M059J (cell line): ENCODE measurements at regions not wholly inside any gene's neighbourhood (a gene's known extent, or its start where the extent isn't known, plus 50 kb on each side); places are given as distances from the start of the nearest gene placed in this dataset.

Experiments used
- DNase-seq: peaks from one replicate; pipeline ENCODE4 v3.0.0-alpha.2; 2012; ENCODE audit warnings: low read depth

DNA sequence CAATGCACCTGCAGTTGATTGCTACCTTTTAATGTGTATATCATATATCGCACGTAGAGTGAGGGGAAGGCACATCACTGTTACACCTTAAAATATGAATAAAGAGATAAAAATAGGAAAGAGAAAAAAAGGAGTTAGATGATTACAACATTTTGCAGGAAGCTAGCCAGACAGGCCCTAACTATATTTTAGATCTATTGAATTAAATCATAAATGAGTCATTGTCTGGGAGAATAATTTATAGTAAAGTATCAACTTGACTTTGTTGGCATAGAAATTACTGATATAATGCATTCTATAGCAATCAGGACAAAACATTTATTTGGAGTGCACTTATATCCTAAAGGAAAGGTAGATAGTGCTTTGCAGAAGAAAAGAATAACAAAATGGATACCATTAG is 384.9 kb upstream of the NXPH2 start:
- DNase-seq = no peak

DNA sequence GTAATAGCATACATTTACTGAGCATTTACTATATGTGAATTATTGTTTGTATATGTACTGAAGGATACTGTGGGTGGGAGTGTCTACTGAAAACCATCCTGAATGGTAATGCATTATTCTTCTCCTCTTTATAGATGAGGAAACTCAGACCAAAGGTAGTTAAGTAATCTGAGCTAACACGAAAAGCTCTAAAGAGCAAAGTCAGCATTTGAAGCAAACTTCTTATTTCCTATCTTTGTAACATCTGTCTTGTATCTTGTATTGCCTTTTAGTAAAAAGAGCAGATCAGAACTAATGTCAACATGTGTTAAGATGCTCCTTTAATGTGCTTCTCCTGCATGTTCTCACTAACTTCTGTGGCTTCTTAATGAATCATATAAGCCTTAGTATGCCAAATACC is 382.8 kb upstream of the NXPH2 start:
- DNase-seq = no peak

DNA sequence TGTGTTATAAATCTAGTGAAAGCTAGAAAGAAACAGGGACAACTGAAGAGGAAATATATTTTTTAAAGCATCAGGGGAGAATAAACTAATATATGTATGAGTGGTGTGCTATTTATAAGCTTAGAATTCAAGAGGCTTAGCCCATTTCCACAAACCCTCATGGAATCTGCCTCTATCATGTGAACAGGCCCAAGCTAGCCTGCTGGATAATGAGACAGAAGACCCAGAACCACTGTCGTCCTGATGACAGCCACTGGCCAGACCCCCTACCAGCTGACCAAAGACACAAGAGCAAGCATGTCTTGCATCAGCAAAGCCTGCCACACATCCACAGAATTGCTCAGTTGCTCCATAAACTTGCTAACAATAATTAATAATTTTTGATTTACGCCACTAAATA is 382.3 kb upstream of the NXPH2 start:
- no peak for DNase-seq

DNA sequence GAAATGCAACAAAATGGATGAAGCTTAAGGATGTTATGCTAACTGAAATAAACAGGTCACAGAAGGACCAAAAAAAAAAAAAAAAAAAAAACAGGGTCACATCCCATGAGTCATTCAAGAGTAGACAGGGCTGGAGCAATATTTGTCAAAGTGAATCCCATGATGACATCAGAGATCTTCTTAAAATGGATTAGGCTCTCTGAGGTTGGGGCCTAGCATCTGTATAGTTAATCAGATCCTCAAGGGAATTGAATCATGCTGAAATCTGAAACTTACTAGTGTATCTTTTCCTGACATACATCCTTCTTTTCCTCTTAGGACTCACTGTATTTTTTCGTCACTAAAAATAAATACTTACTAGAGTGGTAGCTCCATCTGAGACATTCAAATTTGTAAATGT is 380.6 kb upstream of the NXPH2 start:
- no peak for DNase-seq

DNA sequence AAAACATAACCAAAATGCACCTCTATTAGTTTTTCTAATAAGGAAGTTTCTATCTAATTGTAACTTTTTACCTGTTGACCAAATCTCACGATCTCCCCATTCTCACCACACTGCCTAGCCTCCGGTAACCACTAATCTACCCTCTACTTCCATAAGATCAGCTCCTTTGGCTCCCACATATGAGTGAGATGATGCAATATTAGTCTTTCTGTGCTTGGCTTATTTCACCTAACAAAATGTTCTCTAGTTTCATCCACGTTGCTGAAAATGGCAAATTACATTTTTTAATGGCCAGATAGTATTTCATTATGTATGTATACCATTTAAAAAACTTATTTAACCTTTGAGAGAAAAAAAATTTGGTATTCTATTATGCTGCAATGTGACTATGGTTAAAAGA is 379.0 kb upstream of the NXPH2 start:
- no peak for DNase-seq

DNA sequence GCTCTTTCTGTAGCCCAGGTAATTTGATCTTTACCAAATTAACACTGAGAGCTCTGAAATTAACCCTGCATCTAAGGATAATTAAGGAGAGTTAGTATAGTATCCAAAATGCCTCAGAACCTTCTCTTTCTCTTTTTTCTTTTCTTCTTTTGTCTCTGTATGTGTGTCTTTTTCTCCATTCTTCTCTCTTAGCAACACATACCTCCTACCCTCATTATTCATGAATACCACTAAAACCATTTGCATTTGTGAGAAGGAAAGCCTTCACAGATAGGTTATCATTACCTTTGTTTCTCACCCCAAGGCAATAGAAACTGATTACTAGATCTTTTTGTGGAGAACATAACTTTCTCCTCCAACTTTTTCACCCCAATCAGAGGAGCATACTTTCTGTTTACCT is 376.5 kb upstream of the NXPH2 start:
- DNase-seq = no peak

DNA sequence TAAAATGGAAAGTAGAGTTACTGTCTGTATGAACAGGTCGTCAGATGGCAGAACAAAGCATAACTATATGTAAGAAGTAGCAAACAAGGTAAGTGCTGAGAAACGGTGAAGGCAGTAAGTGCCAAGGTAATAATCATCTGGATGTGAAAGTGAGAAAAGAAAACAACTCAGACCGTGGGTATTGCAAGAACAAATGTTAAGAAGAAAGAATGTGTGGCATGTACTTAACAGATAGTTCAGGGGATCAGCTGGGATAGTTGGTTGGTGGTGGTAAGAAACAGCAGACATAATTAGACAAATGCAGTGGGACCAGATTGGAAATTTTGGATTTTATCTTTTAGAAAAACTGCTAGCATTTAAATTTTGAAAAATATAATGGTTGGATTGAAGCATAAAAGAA is 375.8 kb upstream of the NXPH2 start:
- DNase-seq = no peak

DNA sequence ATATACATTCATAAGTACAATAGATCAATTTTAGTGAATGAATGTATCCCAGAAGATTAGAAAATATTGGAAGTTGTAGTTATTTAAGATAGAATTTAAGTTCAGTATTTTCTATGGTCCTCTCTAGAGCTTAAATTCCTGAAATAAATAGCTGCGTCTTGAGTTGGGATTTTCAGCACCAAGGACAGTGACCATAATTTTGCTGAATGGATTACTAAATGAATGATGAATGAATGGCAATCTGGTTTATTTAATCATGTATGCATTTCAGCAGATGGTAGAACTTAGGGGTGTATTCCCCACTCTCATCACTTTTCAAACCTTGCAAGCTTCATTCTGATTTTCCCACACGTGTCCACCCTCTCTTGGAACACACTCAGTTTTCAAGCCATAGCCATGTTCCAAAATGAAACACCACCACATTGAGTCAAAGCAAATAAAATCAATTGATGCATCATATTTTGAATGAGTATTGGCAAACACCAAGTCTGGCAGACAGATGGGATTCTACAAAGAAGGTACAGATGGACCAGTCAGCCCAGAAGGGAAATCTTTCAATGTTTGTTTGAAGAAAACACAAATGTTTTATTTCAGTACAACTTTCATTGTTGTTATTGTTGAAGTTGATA is 362.2 kb upstream of the NXPH2 start:
- no peak for DNase-seq

DNA sequence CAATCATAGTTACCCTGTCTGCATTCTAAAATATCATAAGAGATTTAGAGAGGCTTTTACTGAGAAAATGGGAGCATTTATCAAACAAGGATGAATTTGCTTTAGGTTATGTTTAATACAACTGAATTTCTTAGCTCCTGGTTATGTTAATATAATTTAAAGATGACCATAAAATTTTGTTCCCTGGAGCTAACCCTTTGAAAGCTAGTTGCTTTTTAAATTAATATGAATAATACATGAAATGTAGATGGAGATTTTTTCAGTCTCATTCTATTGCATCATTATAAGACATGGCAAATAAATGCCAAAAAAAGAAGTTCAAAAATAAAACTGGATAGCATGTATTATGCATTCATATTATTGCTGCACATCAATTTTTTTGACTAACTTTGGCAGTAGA is 344.1 kb upstream of the NXPH2 start:
- no peak for DNase-seq

DNA sequence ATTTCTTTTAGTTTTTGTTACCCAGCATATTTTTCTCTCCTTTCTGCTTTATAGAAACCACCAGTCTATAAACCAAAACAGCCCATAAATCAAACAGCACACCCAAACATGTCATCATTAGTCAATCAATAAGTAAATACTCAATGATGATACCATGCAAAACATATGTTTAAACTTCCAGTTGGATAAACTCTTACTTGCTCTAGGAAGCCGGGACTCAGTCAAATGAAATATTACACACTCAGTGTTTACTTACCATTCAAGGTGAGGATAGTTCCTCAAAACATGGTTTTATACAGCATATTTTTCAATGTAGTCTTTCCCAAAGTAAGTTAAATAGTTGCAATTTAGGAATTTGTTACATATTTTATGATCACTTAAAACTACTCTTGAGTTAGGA is 343.6 kb upstream of the NXPH2 start:
- no peak for DNase-seq

DNA sequence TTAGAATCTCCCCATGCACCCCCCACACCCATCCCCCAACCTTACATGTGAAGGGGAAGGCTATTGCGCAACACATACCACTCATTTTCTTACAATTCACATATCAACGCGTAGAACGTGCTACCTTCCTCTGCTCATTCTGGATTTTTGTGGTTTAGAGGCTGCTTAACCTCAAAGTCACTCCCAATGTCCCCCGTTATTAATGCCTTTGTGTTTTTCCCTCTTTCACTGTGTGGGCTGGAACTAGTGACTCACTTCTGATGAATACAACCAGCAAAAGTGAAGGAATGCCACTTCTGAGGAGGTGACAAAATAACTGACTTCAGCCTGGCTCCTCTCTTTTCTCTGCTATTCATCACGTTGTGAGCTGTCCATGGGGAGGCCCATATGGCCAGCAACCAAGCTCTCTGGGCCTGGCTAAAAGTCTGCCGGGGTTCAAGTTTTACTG is 342.5 kb upstream of the NXPH2 start:
- peak; percentile 76 for DNase-seq

DNA sequence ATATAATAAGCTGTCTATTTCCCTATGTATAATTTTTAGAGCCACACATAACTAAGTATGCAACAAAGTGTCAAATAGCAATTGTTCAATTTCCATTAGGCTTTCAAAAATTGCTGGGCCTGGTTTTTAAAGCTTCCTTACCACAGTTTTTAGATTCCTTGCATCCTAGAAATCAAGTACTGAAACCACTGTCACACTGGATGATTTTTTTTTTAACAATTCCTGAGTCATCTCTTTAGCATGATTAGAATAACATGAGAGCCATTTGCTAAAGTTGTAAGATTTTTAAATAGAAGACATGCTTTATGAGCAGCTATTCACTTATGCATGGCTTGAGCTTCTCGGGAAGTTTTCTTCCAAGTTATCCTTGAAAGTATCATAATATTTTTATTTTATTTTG is 319.5 kb upstream of the NXPH2 start:
- no peak for DNase-seq

DNA sequence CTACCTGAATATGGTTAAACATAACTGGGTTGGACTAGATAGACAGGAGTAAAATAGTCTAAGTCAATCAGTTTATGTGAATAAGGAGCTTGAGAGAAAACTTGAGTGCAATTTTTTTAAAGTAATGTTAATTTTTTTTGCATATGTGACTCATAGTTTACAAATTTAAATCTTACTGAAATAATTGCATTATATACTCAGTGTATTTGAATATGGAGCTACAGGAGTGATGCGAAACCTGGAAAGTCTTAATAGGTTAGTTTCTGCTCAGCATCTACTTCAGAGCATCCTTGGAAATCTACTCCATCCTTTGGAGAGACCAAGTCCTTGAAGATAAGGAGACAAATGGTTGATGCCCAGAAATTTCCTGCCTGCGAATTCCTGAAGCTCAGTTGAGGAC is 318.8 kb upstream of the NXPH2 start:
- no peak for DNase-seq

DNA sequence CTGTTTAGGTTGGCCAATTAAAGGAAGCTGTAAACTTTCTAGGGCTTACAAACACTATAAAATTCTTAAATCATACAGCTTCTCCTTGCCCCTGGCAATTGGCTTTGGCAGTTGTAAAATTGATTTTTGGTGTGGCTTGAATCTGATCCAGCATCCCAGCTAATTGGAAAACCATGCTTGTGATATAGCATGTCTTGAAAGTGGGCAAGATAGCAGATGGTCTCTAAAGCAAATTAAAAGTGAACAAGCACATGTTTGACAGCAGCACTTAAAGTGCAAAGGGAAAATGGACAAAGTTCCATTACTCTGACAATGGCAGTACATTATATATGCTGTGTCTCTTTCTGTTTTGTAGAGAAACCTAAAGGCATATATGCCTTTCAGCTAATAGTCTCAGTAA is 302.9 kb upstream of the NXPH2 start:
- no peak for DNase-seq

DNA sequence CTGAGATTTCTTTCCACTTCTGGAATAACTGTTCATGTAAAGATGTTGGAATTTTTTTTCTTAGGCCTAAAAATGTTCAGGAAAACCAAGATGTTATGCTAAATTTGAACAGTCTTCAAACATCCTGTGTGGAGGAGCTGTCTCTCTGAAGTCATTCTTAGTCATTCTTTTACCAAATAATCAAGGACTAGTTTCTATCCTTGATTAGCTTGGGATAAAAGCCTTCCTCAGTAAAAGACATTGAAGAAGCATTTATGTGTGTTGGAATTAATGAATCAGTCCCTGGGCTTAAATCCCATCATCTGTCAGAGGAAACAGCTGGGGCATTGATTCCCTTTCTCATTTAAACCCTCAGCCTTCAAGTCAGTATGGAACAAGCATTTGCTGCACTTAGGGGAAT is 300.1 kb upstream of the NXPH2 start:
- DNase-seq = peak; percentile 1

DNA sequence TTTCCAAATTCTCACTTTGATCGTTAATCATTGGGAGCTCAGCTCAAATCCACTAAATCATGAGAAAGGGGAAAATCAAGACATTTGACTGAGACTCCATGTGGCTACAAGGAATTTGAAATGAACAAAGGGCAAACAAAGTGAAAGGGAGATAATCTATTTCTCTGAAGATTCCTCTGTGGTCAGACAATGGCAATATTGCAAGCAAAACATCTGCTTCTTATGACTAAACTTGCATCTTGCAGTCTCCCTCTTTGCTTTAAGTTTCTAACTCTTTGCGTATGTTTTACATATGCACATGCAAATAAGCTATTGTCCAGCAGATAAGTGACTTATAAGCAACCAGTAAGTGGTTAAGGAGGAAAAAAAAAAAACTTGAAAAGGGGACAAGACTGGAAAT is 299.1 kb upstream of the NXPH2 start:
- DNase-seq = no peak

DNA sequence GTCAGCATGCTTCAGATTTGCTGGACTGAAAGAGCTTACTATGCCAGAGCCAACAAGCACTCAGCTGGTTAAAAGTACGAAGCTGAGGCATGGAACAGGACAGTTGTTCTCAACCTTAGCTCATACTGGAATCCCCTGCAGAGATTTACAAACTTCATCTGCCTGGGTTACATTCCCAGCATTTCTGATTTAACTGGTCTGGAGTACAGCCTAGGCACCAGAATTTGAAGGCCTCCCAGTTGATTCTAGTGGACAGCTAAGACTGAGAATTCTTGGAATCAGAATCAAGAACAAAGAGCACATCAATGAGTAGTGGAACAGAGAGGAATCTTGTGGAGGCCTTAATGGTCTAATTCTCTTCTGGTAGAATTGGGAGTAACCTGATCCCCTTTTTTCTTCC is 298.2 kb upstream of the NXPH2 start:
- no peak for DNase-seq

DNA sequence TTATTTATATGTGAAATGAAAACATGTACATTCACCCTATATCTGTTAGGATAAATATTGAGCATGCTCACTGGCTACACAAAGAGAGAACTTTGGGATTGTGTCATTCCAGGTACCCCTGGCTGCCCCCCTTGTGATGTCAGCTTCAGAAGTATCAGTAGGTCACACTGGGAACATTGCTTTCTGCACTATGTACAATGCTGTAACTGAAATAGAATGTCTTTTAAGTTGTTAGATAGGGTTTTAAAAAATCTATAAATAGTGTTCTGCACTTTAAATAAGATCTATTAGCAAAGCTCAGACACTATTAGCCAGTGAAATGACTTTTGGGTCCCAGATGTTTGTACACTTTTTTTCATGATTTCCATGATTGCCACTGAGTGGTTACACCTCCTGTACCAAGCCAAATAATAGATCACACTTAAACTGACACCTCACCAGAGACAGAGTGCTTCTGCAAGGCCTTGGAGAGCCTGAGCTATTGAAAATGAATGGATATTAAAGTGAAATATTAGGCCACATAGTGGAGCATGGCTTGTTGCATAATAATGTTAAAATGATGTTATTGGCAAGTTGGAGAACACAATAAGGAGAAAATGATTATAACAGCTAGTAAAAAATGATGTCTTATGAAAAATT is 297.0 kb upstream of the NXPH2 start:
- DNase-seq = no peak

DNA sequence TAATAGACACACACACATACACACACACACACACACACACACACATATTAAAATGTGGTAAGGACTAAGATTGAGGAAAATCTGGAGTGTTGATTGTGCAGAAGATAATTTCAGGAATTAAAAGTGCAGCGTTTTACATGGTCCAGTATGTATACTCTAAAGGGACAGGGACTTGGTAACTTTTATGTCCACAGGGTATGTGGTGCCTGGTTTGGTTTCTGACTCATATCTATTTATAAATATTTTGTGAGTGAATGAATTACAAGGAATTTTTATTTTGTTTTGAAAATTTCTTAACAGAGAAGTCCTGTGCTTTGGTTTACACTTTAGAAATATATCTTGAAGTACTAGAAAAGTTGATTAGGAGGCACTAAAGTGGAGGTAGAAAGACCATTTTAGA is 287.7 kb upstream of the NXPH2 start:
- DNase-seq = peak; percentile 1

DNA sequence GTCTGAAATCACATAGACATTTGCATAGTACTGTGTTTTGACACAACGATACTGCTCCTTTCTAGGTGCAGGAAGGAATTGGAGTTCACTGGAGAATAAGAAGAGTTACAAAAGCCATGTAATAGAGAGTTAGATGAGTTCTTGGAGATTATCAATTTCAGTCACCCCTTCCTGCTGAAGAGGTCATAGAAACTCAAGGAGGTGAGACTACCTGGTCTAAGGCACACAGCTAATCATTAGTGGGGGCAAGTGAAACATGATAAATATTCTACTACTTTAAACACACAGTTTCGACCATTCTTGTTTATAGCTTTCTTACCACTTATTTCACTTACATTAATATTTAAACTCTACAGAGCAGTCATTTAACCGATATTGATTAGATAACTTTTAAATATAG is 286.9 kb upstream of the NXPH2 start:
- no peak for DNase-seq

DNA sequence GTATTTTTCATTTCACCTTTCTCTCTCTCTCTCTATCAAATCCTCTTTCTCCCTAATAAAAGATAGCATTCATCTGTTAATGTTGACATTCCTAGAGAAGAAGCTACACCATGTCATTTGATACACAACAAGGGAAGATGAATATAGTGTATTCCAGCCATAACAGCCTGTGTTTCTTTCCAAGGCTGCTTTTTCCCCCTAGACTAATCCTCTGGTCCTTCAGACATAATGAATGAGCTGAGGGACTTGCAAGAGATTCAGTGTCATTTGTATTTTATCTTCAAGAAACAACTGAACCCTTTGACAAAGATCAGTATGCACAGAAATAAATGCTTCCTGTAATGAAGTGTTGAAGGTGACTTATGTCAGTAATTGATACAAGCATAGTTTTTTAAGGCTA is 284.0 kb upstream of the NXPH2 start:
- DNase-seq = no peak

DNA sequence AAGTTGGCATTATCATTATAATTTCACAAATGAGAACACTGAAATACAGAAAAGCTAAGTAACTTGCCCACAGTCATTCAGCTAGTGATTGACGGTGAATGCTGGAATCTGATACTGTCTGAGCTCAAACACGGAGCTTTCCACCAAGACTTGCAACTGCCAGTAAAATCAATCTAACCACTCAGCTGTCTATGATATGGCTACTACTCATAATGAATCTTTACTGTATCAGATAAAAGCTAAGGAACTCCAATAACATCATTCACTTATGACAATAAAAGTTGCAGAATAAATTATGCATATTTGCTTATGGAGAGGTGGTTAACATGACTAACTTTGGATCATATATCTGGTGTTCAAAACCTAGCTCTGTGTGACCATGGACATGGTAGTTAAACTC is 279.4 kb upstream of the NXPH2 start:
- no peak for DNase-seq

DNA sequence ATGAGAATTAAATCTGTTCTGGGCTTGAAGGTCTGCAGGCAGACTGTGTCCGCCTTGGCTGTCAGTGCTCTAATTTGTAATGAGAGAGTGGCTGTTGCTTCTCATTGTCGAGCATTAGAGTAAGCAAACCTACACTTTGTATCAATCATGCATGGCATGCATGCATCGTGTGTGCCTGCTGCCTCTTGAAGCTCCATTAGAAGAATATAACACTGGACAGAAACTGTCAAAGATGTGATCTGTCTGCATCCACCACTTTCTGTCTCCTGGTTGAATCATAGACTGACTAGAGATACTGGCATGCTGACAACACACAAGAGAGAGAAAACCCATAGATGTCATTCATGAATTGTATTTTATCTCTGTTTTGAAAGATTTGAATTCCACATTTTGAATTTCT is 275.0 kb upstream of the NXPH2 start:
- DNase-seq = no peak

DNA sequence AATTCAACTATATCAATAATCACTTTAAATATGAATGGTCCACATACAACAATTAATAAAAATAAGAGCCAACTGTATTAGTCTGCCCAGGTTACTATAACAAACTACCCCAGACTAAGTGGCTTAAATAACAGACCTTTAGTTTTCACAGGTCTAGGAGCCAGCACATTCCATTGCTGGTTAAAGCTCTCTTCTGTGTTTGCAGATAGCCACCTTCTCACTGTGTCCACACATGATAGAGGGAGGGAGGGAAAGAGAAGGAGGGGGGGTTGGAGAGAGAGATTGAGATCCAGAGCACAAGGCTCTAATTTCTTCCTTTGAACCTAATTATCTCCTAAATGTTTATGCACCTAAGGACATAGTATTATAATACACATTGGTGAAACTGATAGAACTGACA is 267.8 kb upstream of the NXPH2 start:
- no peak for DNase-seq
